Upper lobe of right lung (tissue), 1 donor: ENCODE measurements at regions not wholly inside any gene's neighbourhood (a gene's known extent, or its start where the extent isn't known, plus 50 kb on each side); places are given as distances from the start of the nearest gene placed in this dataset.

Experiments
- ATAC-seq: fragments of 200-7000 bp; cut with Tn5 transposase; one replicate; pipeline ENCODE4 v1.9.1; 2020; ENCODE audit warnings: mild to moderate bottlenecking, moderate library complexity
- DNase-seq: peaks from one replicate; pipeline ENCODE4 v3.0.0-alpha.2; 2020
- H3K27ac ChIP-seq: fragments of 200-600 bp; one replicate; pipeline ENCODE4 v1.8.0; 2022
- H3K27me3 ChIP-seq: fragments of 200-600 bp; one replicate; pipeline ENCODE4 v1.8.0; 2022; ENCODE audit warnings: mild to moderate bottlenecking
- H3K36me3 ChIP-seq: fragments of 200-600 bp; one replicate; pipeline ENCODE4 v1.8.0; 2022
- H3K4me1 ChIP-seq: fragments of 200-600 bp; one replicate; pipeline ENCODE4 v1.8.0; 2022
- H3K4me3 ChIP-seq: fragments of 200-600 bp; one replicate; pipeline ENCODE4 v1.8.0; 2022; ENCODE audit warnings: mild to moderate bottlenecking
- H3K9me3 ChIP-seq: fragments of 200-600 bp; one replicate; pipeline ENCODE4 v1.8.0; 2022
- CTCF ChIP-seq: fragments of 200-600 bp; IDR thresholded peaks from one replicate; pipeline ENCODE4 v1.8.0; 2022; ENCODE audit warnings: antibody characterized with exemption
- intact Hi-C: fragments of 100-400 bp; cut with DNase I; formaldehyde crosslinking; loops from one replicate; pipeline ENCODE4 v1.11.0; 2022
- donor health status: DM: no; HTN: yes; CAD: no; lungs with severe emphysema.

DNA sequence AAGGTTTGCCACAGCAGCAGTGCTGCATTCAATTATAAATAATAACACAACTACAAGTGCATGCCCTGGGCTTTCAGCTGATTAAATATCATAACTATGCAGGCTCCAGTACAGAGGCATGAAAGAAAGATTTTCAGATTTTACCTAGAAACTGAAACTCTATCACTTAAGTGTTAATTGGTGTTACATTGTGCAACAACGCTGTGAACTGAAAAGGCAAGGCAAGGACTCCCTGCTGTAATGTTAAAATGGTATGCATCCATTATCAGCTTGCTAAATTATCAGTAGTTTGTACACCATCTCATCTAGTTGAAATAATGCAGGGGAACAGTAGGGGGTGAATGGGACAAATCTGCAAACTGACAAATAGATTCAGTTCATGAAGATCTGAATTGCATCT, 976.7 kb upstream of the MANEA start:
- TF ChIP-seq CTCF = no peak
- DNase-seq (no peak), ATAC-seq (no peak)
- no peak overlapping the region for H3K4me3 ChIP-seq
- no peaks in the 10 kb centered on the region for H3K4me1 ChIP-seq
- H3K36me3 ChIP-seq = no peaks in the 10 kb centered on the region
- no peak overlapping the region for H3K27ac ChIP-seq
- intact Hi-C loops = no loop called here
- H3K9me3 ChIP-seq = no peaks in the 10 kb centered on the region
- no peaks in the 10 kb centered on the region for H3K27me3 ChIP-seq

GRCh38 chr6:94597487-94597886, 979.8 kb upstream of the MANEA start:
- intact Hi-C loops = no loop called here
- TF ChIP-seq CTCF = no peak
- Histone ChIP-seq H3K36me3 (no peaks in the 10 kb centered on the region), H3K4me1 (no peaks in the 10 kb centered on the region), H3K4me3 (no peak overlapping the region), H3K9me3 (no peaks in the 10 kb centered on the region), H3K27me3 (no peaks in the 10 kb centered on the region), H3K27ac (no peak overlapping the region)
- DNase-seq (no peak), ATAC-seq (no peak)

DNA sequence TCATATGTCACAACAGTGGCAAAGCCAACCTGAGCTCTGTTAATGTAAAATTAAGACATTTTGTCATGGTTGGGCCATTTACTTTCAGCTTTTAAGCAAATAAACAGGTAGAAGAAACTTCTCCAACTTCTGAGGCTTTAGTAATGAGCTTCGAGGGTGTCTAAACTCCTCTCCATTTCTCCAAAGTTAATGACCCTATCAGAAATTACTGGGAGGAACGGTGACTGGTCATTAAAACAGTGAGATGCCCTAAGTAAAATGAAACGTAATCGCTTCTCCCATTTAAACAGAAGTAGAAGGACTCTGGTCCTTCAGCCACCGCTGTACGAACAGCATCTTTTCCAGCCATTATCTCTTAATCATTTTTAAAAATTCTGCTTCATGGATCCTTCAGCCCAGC, 986.9 kb upstream of the MANEA start:
- no peaks in the 10 kb centered on the region for H3K27me3 ChIP-seq
- intact Hi-C loops = no loop called here
- ATAC-seq (no peak), DNase-seq (no peak)
- H3K27ac ChIP-seq = no peak overlapping the region
- no peak for TF ChIP-seq CTCF
- H3K36me3 ChIP-seq = no peaks in the 10 kb centered on the region
- H3K9me3 ChIP-seq = no peaks in the 10 kb centered on the region
- no peak overlapping the region for H3K4me3 ChIP-seq
- H3K4me1 ChIP-seq = no peaks in the 10 kb centered on the region

DNA sequence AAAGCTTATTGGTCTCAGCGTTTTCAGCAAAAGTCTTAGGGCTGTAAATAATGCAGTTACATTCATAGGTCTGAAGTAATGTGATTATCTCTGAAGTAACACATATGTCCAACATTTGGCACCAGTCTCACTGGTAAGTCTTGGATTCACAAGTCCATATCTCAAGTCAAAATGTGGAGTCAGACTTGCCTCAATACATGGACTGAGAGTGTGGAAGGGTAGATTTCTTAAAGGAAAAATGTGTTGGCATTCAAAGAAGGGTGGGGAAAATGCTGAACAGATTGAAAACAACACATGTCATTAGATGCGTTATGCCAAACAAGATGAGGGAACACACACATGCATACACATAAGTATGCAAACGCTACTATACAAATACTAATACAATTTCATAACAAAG, 989.0 kb upstream of the MANEA start:
- H3K36me3 ChIP-seq = no peaks in the 10 kb centered on the region
- no peaks in the 10 kb centered on the region for H3K27me3 ChIP-seq
- H3K4me1 ChIP-seq = no peaks in the 10 kb centered on the region
- H3K27ac ChIP-seq = no peak overlapping the region
- no peak for TF ChIP-seq CTCF
- H3K9me3 ChIP-seq = no peaks in the 10 kb centered on the region
- intact Hi-C loops = no loop called here
- DNase-seq (no peak), ATAC-seq (no peak)
- H3K4me3 ChIP-seq = no peak overlapping the region

DNA sequence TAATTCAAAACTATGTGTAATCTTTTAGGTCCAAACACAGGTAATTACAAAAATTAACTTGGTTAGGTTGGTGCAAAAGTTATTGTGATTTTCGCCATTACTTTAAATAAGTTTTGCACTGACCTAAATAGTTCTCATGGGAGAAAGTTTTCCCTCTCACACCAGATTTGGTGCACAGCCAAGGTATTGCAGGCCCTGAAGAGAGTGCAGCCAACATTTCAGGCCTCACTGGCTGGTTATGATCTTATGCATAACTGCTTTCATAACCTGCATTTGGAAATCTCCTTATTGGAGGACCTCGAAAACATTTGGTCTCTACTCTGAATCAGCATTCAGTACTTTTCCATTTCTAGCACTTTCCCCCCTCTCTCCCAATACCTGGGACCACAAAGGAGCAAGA, 993.1 kb upstream of the MANEA start:
- Histone ChIP-seq H3K27me3 (no peaks in the 10 kb centered on the region), H3K27ac (no peak overlapping the region), H3K4me1 (no peaks in the 10 kb centered on the region), H3K9me3 (no peaks in the 10 kb centered on the region), H3K4me3 (no peak overlapping the region), H3K36me3 (no peaks in the 10 kb centered on the region)
- intact Hi-C loops = no loop called here
- no peak for TF ChIP-seq CTCF
- ATAC-seq (no peak), DNase-seq (no peak)

- intact Hi-C loops = no loop called here
- H3K27ac ChIP-seq = no peak overlapping the region
- DNase-seq = no peak
- H3K27me3 ChIP-seq = no peaks in the 10 kb centered on the region
- H3K9me3 ChIP-seq = no peaks in the 10 kb centered on the region
- H3K36me3 ChIP-seq = no peaks in the 10 kb centered on the region
- H3K4me1 ChIP-seq = no peaks in the 10 kb centered on the region
- no peak for TF ChIP-seq CTCF
- ATAC-seq = no peak
- no peak overlapping the region for H3K4me3 ChIP-seq
These were observed 1006.8 kb upstream of the MANEA start for GRCh38 chr6:94570581-94570980.
